ENCODE measurements at regions not wholly inside any gene's neighbourhood (a gene's known extent, or its start where the extent isn't known, plus 50 kb on each side); places are given as distances from the start of the nearest gene placed in this dataset.

DNA sequence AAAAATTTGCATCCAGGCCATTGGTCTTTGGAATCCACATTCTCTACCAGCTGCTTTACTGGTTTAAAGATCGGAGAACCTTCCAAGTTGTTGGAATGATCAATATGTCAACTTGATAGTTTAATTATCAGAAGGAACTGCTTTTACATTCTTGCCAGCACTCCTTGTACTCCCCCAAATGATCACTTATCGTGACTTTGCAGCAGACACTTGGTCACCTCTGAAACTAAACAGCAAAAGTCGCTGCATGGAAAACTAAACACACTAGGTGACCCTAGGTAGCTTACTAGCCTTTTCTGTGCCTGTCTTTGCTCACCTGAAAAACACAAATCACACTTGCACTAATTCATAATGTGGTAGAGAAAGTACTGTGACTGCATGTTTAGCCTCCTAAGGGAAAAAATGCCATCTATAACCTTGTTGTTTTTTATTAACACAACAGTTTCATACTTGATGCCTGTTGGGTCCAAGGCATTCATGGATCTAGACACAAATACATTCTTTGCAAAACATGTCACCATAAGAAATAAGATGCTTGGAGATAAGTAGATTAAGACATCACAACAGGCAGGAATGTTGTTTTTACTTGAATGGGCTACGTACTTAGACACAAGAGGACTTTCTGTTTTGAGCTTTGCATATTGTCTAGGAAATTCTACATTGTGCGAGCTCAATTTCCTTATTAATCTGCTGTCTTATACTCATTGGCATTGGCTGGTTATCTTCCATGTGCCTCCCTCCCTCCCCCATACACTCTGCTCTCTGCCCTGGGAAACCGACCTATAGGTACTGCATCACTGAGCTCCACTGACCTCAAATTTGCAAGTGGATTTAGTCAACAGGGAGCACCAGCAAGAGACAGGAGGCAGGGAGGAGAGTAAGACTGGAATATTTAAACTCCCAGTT is 219.1 kb upstream of the STK17B start:
- no peak for DNase-seq (ENCODE audit: low spot score)

DNA sequence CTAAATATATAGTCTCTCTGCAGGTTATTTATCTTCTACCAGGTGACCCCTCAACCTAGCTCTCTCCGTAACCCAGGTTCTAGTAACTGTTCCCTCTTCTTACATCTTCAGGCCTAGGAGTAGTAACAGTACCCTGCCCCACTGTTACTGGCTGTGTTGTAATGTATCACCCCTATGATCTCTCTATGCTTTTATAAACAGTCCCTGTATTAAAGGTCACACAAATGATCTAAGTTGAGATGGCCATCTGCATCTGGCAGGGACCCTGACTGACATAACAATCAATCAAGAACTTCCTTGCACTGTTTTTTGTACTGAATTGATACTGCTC is 219.7 kb upstream of the STK17B start:
- DNase-seq (ENCODE audit: low spot score), result no peak

DNA sequence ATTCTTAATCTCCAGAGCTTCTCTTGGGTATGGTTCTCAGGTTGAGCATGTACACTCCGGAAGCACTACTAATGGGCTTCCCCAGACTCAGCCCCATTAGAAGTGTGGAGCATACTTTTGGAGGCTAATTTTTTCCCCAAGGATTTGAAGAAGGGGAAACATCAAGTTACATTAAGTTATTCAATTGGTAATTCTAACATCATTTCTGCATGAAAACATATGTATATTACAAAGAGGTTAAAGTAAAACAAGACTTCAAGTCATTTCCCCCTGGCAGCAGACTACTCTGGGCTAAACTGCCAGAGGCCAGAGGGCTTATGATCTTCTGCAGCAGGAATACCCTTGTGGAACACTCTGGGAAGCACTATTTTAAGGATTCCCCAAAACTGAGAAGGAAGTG is 227.7 kb upstream of the STK17B start:
- DNase-seq (ENCODE audit: low spot score), result no peak

DNA sequence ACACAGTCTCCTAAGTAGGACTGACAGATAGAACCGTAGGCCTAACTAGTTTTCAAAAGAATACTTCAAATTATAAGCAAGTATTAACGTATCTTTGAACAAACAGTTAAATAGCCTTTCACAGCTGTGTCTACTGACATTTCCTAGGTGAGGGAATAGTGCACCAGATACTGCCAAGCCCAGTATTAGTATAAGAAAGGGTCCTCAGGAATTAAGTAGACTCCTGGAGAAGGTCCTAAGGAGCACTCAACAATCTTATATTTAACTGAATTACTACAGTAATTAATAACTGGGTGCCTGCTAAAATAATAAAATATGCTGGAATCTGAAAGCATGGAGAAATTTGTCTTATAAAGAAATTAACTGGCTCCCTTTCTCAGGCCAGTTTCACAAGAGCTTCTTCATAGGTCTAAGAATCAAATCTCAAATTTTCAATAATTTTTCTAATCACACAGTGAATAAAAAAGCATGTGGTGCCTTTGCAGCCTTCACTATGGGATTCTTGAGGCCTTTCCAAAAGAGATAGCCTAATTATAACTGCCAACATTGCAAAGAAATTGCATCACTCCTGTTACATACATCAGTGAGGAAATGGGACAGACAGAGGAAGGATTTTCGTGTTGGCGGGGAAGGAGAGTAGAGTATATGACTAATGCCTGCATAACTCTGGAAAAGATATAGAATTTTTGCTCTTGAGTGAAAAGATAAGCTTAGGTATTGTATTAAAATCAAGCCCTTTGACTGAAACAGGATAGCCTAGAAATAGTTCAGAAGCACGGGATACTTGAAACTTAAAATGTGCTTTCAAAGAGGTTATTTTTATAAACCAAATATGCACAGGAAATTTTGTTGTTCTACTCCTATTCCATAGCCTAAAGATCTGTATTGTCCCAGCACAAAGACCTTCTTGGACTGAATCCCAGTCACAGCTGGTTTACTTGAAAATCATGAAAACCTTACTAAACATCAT is 228.6 kb upstream of the STK17B start:
- DNase-seq (ENCODE audit: low spot score), result peak; percentile 19

DNA sequence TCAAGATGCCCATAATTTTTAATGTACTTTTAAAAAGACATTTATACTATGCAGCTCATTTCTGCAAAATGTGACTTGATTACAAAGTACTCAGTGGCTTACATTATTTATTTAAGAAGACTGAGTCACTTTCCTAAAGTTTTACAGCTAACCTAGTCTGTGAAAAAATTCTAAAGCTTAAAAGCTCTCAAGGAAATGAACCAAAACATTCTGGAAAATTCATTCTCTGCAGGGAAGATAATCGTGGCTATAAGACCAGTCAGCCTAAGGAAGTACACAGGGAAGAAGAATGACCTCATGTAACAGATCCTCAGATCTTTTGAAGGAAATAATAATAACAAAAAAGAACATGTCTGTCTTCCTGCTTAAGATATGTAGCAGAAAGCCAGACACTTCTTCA is 232.1 kb upstream of the STK17B start:
- DNase-seq (ENCODE audit: low spot score), result no peak

DNA sequence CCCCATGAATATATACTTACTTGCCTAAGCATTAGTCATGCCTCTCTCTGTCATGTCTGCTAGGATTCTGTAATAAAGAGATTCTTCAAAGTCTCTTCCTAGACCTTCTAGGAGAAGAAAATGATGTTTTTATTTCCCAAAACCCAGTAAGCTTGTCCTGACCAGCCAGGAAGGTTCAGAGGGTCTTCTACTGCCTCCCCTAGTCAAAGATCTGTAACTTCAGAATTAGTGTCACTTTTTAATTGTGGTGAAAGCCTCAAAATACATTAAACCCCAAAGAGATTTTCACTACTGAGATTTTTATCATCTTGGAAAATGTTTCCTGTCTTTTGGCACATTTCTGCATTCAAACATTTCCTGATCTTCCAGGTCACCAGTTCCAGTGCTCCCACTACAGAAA is 232.9 kb upstream of the STK17B start:
- DNase-seq (ENCODE audit: low spot score), result no peak

DNA sequence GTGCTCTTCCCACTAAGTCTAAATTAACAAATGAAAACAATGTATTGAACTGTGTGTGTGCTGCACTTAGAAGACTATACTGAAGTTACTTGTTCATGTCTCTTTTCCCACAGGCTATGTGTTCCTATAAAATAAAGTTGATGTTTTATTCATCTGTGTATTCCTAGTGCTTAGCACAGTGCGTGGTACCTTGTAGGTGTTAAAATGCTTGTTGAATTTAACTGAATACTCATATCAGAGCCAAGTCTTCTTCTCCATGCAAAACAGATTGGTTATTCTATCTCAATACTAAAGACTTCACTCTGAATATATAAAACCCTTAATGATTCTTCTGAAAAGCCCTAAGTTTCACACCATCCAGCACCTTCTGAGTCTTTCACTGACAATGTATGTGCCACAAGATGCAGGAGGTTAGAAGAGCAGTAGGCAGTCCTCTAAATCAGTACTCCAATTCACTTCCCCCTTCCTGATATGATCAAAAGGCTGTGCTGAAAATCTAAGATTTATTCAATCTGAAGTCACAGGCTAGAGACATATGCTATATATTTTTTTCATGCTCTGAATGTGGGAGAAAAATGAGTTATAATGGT is 231.7 kb upstream of the CCDC150 start:
- no peak for DNase-seq (ENCODE audit: low spot score)

DNA sequence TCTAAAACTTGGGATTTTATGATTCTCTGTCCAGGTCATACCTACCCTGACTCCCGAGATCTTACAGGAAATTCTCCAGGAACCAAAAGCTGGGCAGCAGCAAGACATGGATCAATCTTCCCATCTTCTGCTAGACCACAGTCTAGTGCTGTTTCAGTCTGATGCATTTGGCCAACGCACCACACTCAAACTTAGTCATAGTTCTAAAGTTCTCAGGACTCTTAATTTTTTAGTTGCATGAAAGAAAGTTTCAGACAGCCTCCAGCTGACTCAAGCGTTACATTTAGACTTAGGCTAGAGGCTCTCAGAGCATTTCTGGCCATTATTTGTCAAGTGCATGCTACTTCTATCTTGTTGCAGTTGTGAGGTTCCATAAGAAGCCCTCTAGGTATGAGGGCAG is 230.1 kb upstream of the CCDC150 start:
- no peak for DNase-seq (ENCODE audit: low spot score)

DNA sequence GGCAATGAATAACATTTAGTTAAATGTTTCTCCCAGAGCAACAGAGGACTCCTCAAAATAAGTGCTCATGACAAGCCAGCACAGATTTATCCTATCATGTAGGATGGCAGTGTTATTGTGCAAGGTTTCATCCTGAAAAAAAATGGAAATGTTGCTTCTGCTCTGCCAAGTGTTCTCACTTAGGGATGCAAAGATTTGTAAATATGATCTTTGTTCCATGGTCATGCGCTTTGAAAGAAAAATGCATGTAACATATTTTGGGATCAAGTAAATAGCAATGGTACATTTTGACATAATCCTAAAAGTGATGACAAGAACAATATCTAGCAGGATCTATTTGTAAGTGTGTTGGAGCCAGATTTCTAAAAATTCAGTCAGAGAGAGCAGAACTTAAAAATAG is 229.5 kb upstream of the CCDC150 start:
- DNase-seq (ENCODE audit: low spot score), result no peak

DNA sequence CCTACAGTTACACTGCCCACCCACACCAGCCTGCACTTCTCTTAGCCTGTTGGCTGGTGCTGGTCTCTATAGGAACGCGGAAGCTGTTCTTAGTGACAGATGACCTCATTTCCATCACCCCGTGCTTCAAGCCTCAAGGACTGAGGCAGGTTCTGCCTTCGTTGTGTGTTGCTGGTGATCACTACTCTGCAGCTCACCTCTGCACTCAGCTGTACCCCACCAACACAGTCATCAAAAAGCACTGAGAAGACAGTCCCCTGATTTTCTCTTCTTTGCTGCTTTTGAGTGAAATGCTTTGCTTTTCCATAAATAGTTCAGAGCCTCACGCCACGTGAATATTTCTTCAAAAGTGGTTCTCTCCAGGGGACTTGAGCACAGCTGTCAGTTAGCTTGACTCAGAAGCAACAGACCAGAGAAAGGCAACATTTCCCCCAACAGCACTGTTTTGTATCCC is 225.7 kb upstream of the CCDC150 start:
- peak; percentile 29 for DNase-seq (ENCODE audit: low spot score)

DNA sequence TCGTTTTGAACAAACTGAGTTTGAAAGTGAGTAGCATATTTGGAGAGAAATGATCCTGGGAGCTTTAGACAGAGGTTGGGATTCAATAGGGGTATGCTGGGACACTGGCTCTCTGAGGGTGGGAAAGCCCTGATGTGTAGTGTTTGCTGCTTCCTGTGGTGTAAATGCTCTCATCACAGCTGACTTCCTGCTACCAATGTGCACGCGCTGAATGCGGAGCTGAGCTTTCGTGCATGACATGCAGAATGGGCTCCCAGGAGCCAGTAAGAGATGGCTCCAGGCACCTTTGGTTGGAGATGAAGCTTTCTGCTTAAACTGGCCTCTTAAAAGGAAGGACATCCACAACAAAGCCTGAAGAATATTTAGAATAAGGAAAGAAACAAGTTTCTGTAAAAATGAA is 224.1 kb upstream of the CCDC150 start:
- DNase-seq (ENCODE audit: low spot score), result no peak

DNA sequence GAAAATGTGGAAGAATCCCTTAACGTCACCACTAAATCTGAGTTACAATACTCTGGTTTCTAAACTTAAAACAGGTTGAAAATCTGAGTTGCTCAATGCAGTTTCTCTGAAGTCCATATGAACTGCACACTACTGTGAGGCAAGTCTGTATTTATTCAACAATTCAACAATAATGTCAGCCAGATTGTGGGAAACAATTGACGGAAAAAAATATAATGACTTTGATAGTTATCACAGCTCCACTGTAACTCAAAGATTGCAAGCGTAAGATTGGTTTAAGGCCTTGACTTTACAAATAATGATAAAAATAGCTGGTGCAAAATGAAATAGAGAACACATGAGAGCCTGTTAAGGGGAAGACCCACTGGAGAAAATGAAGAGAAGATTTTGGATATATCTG is 219.4 kb upstream of the CCDC150 start:
- no peak for DNase-seq (ENCODE audit: low spot score)

DNA sequence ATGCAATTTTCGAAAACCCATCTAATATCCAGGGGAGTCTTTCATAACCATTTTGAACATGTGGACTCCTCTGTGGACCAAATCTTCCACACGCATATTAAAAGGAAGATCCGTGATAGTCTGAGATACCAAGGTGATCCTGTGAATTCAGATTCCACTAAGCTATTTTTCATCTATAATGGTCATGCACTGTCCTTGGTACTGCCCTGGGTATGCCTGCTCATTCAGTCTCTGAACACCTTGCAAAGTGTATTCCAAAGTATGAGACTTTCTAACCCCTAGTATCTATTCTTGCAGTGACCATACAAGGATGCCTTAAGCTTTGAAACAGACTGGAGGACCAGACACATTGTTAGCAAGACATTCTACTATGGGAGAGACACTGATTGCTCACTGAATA is 217.6 kb upstream of the CCDC150 start:
- no peak for DNase-seq (ENCODE audit: low spot score)

DNA sequence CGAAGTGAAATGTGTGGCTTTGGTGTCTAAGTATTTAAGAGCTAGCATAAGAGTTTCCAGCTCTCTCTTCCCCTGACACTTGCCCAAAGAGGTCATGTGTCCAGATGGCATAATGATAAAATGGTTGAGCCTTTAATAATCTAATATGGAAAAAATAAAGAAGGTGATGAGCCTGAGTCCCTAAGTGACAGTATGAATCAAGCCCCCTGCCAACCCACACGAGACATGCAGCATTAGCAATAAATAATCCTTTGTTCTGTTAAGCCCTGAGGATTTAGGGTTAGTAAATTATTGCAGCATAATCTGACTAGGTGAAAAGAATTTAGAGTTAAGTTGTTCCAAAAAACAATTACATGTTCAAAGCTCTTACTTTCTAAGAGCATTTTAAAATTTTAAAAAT is 217.2 kb upstream of the CCDC150 start:
- no peak for DNase-seq (ENCODE audit: low spot score)

DNA sequence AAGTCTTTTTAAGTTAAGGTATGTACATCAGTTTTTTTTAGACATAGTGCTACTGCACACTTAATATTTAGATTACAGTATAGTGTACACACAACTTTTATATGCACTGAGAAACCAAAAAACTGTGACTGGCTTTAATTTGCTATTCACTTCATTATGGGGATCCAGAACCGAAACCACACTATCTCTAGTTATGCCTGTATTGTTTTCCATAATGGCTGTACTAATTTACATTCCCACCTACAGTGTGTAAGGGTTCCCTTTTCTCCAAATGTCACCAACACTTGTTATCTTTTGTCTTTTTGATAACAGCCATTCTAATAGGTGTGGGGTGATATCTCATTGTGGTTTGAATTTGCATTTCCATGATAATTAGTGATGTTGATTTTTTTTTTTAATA is 213.4 kb upstream of the CCDC150 start:
- DNase-seq (ENCODE audit: low spot score), result no peak

DNA sequence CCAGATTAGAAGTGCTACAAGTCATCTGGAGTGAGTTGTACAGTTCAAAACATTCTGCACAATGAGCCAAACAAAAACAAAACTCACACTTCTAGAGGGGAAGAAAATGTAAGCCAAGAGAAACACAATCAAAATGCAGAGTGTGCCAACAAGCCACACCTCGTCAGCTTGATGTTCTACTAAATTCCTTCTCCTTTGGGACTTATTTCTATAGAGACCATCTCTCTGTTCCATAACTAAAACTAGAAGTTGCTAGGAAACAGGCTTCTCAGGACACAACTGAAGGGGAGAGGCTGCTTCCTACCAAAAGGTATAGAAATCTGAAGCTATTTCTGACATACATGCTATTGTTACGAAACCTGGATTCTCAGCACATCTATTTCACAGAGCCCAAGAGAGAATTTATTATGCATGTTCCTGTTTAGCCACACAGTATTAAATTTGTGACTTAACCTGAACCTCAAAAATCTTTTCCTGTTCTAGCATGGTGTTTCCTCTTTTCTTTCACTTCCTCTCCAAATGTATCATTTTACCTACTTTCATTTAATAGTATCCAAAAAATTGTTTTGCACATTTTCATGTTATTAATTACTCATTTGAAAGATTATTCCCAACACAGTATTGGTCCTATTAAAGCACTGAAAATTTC is 211.4 kb upstream of the CCDC150 start:
- DNase-seq (ENCODE audit: low spot score), result no peak

DNA sequence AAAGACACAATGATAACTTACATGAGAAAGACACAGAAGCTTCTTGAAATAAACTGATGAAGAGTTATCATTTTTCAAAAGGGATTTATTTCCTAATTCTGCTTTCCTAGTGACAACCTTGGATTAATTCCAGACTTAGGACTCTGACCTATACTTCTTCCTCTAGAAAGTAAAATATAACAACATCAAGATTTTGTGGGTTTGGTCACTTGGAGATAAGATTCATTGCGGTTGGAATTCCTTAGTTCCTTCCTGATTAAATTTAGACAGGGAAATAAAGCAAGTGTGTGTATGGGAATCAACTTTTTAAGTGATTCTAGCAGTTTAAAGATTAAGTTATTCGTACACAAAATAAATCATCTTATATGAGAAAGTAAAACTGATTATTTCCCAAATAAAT is 208.4 kb upstream of the CCDC150 start:
- DNase-seq (ENCODE audit: low spot score), result no peak

DNA sequence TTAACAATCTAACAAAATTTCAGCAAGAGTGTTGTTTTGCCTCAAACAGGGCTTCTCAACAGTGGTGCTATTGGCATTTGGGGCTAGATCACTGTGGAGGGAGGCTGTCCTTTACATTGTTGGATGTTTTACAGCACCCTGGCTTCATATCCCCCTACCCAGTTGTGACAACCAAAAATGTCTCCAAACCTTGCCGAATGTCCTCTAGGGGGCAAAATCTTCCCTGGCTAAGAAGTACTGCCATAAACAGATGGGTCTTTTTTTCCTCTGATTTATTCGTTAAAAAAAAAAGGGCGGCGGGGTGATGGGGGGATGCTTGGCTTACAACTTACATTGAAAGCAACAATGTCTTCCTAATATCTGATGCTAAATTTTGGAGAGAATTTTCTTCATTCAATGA is 207.6 kb upstream of the CCDC150 start:
- DNase-seq (ENCODE audit: low spot score), result peak; percentile 30

DNA sequence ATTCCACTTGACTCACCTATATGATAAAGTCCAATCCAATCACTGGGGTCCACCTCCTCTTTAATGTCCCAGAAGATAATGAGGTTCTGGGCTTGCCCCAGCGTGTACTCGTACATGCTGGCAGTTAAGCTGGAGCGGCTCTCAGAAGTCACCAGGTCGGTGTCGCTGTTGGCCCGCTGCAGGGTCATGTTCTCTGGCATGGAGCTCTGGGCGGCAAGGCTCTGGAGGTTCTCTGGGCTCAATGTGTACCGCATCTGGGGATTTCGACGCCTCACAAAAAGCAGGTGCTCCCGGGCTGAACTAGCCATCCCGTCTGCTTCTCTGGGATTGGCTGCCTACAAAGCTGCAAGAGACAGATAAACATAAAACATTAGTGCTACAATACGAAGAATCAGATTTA is 206.4 kb upstream of the CCDC150 start:
- DNase-seq (ENCODE audit: low spot score), result no peak

DNA sequence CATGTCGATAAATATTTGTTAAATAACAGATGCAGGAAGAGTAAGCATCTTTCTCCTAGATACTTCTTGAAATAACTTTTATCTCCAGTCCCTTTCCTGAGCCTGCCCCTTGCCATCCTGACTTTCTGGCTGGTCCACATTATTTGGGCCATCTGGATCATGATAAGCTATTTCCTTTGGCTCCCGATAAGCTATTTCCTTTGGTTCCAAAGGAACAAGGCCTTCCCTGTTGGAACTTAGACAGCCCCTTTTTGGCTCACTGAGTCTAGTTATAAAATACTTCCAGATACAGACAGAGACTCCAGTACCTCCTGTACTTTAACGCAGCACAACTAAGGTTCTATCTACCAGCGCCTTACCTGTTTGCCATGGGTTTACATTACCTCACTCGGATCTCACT is 205.3 kb upstream of the CCDC150 start:
- peak; percentile 29 for DNase-seq (ENCODE audit: low spot score)

DNA sequence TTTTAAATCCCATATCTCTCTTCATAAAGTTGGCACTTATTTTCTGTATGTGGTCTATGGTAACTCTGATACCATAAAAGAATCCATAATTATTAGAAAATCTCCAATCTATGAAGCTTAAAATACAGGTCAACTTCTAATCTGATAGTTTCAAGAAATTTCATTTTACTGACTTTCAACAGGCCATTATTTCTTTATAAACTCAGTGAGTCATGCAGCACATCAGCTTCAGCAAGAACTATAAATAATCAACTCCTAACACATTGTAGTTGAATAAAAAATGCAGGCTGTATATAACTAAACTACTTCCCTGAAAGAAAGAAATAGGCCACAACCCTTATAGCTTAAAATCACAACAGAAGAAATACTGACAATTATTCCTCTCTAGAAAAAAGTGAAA is 204.3 kb upstream of the CCDC150 start:
- no peak for DNase-seq (ENCODE audit: low spot score)

DNA sequence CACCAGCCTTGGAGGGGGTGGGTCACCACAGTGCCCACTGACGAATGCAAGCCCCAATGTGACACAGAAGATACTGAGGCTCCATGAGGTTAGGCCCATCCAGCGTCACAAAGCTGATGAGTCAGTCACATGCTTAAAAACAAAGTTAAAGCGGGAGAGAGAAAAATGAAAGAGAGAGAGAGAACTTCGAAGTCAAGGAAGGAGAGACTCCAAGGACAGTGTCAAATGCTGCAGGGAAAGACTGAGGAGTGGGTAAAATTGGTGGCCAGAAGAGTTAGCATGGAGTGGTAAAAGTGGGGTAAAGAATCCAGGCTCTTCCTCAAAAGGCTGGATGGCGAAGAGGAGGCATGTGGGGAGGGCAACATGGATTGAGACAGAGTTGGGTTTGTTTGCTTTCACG is 201.9 kb upstream of the CCDC150 start:
- no peak for DNase-seq (ENCODE audit: low spot score)

Measured in cerebellar cortex (tissue), 1 donor.